ENCODE measurements at regions not wholly inside any gene's neighbourhood (a gene's known extent, or its start where the extent isn't known, plus 50 kb on each side); places are given as distances from the start of the nearest gene placed in this dataset.

- no peaks in the 10 kb centered on the region for H3K9me3 ChIP-seq (ENCODE audit: insufficient read depth, low read depth, low read length)
- no peaks in the 10 kb centered on the region for H3K4me1 ChIP-seq (ENCODE audit: insufficient read depth, low read length)
- H3K27me3 ChIP-seq (ENCODE audit: insufficient read depth, low read length), result no peaks in the 10 kb centered on the region
- no peak overlapping the region for H3K9ac ChIP-seq (ENCODE audit: low read depth, low read length)
- no peaks in the 10 kb centered on the region for H3K36me3 ChIP-seq (ENCODE audit: insufficient read depth, low read depth, low read length)
- no peak overlapping the region for H3K4me3 ChIP-seq (ENCODE audit: low read length)
- H3K27ac ChIP-seq (ENCODE audit: low read length), result no peak overlapping the region
These were observed 54.2 kb upstream of the PAM start for GRCh38 chr5:102700916-102701315.

GRCh38 chr5:102701748-102702147 lies 53.4 kb upstream of the PAM start:
- Histone ChIP-seq H3K36me3 (ENCODE audit: insufficient read depth, low read depth, low read length) (no peaks in the 10 kb centered on the region), H3K4me1 (ENCODE audit: insufficient read depth, low read length) (no peaks in the 10 kb centered on the region), H3K9ac (ENCODE audit: low read depth, low read length) (no peak overlapping the region), H3K4me3 (ENCODE audit: low read length) (no peak overlapping the region), H3K27ac (ENCODE audit: low read length) (no peak overlapping the region), H3K9me3 (ENCODE audit: insufficient read depth, low read depth, low read length) (no peaks in the 10 kb centered on the region), H3K27me3 (ENCODE audit: insufficient read depth, low read length) (no peaks in the 10 kb centered on the region)

All from iPS-20b (cell line).